GM21515 (cell line): ENCODE measurements at regions not wholly inside any gene's neighbourhood (a gene's known extent, or its start where the extent isn't known, plus 50 kb on each side); places are given as distances from the start of the nearest gene placed in this dataset.
"Not testable (repeated sequence)": the region's sequence is repeated elsewhere in the genome, so short reads cannot be mapped to it uniquely, and the experiment has no call there.

Experiments used
- ATAC-seq: cut with Tn5 transposase; IDR thresholded peaks from one replicate; pipeline ENCODE4 v1.9.1; 2021; ENCODE audit not compliant: unreplicated experiment

DNA sequence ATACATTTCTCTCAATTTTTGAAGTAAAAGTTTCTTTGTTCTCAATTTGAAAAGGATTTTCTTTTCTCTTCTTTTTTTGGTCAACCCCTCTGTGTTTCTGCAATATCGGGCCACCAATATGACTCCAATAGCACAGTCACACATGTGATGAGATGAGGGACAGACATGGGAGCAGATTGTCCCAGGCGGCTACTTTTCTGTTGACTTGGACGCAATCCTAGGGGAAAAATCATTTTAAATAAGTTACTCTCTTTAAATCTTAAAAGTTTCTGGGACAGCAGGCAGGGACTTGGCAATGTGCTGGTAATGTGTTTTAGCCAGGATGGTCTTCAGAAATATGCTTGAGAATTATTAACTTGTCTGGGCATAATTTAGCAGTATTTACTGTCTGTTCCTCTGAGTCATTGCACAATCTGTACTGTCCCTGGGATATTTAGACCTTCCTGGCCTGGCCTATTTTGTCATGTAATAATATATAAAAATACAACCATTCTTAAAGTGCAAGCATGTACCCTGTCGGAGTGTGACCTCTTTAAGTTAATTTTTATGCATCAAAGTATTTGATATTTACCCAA, 388.5 kb upstream of the FANCL start:
- no peak for ATAC-seq

- ATAC-seq = no peak
These were observed 379.8 kb upstream of the FANCL start for GRCh38 chr2:58620896-58621295.

GRCh38 chr2:58620093-58620492, 379.0 kb upstream of the FANCL start:
- no peak for ATAC-seq

- no peak for ATAC-seq
These were observed 375.8 kb upstream of the FANCL start for GRCh38 chr2:58616961-58617360.

DNA sequence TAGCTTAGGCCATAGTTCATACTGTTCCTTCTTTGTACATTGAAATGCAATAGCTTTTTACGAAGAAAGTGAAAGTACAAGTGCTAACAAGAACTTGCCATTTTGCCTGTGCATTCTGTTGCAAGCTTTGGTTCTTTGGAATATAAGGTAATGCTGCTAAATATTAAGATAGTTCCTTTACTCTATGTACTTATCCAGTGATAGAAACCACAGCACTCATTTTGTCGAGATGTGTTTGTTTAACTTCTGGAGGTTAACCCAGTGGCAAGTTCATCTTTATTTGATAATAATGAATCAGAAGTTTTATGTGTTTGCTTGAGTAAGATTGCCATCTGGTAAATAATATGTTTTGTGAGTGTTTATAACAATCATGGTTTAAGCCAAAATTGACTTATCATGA, 373.1 kb upstream of the FANCL start:
- no peak for ATAC-seq

DNA sequence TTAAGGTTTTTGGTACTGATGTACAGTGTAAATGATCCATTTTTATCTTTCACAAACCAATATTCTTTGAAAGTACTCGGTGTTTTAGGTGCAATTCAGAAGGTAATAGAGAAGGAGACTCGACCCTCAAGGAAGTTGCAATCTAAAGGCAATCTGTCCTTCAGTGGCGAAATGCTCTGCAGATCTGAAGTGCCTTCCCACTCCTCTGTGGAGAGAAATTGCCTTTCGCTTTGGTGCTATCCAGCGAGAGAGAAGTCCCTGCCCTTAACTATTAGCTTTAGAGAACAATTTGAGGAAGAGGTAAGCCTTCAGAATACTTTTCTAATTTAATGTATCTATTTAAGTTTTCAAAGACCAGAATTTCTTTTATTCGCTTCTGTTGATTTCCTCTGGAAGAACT, 371.8 kb upstream of the FANCL start:
- ATAC-seq = no peak

DNA sequence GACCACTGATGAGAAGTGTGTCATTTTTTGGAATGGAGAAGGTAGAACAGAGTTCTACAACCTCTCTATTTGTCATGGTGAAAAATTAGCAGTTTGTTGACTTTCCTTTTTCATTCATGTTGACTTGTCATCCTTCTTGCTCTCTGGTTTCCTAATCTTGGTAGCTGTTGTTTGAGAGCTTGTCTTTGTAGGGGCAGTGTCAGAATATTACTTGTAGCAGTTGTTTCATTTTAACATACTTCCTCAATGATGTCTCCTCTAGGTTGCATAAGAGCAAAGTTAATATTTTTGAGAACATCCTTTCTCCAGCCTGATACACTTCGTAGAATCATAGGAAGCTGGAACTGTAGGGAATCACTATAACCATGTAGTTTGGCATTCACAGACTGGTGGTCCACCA, 368.2 kb upstream of the FANCL start:
- ATAC-seq = no peak

DNA sequence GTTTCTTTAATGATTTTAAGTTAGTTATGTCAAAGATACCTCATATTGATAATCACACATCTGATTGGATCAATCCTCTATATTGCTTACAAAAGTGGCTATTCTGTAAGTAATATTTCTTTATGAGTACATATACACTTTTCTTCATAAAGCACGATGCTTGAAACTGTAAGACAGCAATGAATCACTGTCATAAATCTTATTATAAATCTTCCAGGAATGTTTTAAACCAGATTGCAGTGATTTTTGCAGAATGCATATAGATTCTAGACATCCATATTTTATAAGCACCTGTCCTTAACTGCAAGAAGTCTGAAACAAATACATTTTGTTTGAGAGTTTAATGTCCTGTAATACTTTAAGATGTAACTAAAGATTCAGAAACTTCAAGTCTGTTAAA, 367.0 kb upstream of the FANCL start:
- ATAC-seq = no peak

DNA sequence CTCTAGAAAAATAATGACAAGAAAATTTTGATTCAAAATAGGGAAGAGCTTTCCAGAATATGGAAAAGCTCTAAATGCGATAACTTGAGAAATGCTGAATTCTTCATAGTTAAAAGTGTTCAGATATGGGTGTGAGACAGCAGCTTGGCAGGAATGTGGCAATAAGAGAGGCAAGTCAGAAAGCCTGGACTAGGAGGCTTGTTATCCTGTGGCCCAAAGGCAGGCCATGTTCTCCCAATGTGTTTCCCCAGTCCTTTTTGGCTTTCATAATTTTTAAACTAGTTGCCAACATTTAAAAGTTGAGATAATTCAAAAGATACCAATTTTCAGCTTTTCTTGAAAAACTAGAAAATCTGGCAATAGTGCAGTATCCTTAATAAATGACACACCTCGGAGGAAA, 366.3 kb upstream of the FANCL start:
- ATAC-seq = no peak

DNA sequence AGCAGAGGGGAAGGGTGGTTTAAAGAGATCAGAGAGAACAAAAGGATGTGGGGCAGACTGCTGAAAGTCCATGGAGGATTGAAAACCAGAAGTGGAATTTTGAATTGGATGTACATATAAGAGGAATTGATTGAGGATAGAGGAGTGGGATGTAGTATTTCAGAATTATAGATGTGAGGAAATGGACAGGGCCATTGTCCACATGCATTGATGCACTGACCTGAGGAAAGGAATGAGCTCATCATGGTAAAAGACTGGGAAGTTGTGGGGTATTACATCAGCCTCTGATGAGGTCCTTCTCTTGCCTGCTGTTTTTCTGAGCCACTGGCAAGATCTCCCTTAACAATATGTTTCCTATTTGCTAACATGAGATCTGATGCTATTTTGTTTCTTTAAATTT, 365.7 kb upstream of the FANCL start:
- ATAC-seq = no peak

DNA sequence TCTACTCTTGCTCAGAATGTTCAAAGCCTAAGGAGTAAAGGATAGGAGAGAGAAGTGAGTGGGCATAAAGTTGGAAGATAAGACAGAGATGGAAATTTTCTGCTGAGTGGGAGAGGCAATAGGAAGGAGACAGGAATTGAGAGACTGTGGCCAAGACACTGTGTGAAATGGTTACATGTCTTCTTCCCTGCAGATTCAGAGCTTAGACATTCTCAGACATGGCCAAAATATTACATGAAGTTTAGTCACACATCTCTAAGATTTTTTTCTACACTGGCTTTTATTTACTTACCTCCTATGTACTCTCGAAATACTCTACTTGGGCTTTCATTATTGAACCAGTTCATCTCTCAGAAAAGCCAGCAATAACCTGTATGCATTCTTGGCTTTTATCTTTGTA, 363.0 kb upstream of the FANCL start:
- ATAC-seq = no peak

- ATAC-seq = no peak
These were observed 359.9 kb upstream of the FANCL start for GRCh38 chr2:58601017-58601416.

DNA sequence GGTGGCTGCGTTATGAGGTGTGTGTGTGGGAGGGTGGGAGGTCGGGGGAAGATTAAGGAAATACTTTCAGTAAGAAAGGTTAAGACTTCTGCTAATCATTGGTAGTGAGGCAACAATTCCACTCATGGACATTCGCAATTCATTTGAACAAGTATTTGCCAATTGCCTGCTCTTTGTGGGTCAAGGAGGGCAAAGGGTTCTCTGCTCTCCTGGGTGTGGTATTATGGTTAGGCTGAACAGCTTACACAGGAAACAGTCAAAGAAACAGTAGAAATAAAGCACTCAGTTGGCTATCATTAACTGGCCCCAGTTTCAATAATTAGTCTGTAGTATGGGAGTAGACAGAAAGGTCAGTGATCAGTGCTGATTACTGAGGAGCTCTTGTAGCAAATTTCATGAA, 357.0 kb upstream of the FANCL start:
- no peak for ATAC-seq

- no peak for ATAC-seq
These were observed 354.6 kb upstream of the FANCL start for GRCh38 chr2:58595714-58596113.

DNA sequence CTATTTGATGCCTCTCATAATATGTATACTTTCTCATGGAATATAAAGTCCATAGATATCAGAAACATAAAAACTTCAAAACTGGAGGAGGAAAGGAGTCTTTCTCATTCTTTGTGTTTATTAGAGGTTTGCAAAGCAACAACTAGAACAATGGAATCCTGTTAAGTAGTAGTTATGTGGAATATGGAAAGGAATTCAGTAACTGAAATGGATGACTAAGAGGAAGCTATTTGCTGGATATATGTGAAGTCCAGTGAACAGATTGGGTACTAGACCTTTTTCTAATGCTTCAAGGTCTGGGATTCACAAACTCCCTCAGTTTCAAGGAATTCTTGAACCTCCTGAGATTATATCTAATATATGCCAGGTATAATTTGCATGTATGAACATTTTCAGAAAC, 353.6 kb upstream of the FANCL start:
- ATAC-seq = no peak

DNA sequence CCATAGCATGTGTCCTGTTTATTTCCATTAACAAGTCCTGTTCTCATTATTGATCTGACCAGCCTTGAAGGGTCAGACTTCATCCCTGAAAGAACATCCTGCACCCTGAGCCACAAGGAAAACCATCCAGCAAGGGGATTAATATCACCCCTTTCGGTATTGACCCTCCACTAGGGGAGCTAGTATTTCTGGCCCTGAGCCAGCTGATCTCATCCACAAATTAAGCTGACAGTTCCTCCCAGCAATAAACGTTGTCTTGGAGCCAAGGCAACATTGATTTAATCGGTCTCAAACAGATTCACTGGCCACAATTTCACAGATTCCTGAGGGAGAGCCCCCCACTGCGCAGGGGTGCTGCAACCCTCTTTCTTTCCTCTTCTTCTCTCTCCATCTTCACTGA, 353.1 kb upstream of the FANCL start:
- ATAC-seq = no peak

- not testable (repeated sequence) for ATAC-seq
These were observed 345.1 kb upstream of the FANCL start for GRCh38 chr2:58586178-58586577.

- ATAC-seq = no peak
These were observed 344.1 kb upstream of the FANCL start for GRCh38 chr2:58585233-58585632.

- ATAC-seq = no peak
These were observed 343.5 kb upstream of the FANCL start for GRCh38 chr2:58584606-58585118.

GRCh38 chr2:58578276-58578675, 337.2 kb upstream of the FANCL start:
- ATAC-seq = no peak

DNA sequence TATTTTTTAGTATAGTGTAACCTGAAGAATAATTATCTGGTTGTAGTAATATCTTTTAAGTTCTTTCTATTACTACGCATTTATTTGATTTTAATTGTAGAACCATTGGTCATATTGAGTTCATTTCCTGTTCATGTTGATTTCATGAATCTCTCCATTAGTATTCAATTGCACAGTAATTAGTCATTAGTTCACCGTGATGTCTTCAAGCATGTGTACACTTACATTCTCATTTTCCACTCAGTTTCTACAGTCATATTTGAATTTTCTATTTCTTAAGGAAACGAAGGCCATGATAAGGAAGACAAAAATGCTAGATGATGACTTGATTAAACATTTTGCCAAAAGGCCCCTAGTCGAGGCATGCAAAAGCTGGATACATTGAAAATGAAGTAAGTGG, 333.7 kb upstream of the FANCL start:
- ATAC-seq = no peak

DNA sequence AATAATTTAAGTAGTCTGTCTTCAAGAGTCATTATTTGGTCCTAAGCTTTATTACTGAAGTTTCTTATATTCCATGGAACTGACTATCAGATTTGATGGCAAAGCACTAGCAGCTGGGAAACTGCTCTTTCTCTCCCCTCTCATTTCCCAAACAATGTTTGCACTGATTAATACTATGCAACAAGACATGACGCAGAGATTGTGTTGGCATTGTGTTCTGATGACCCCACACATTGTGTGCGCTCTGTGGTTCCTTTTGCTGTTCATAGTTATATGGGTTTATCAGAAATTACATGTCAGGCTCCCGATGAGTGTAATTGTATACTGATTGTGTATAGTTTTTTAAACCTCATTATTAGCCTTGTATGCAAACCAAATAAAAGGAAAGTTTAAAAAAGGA, 331.6 kb upstream of the FANCL start:
- no peak for ATAC-seq

- ATAC-seq = peak; percentile 82
These were observed 330.2 kb upstream of the FANCL start for GRCh38 chr2:58571181-58571852.
